Spinal cord (tissue), 9 donors: ENCODE measurements at regions not wholly inside any gene's neighbourhood (a gene's known extent, or its start where the extent isn't known, plus 50 kb on each side); places are given as distances from the start of the nearest gene placed in this dataset.
"Not testable (repeated sequence)": the region's sequence is repeated elsewhere in the genome, so short reads cannot be mapped to it uniquely, and the experiment has no call there.

Experiments
- DNase-seq, 6 donors: peaks; one replicate each; pipeline versions ENCODE4 v3.0.0 to v3.0.0-alpha.2; 2013 to 2015; ENCODE audit warnings: low spot score in 6 of 6, low read depth in 4 of 6
- H3K27ac ChIP-seq: one replicate; pipeline ENCODE4 v1.5.1; 2013; ENCODE audit warnings: low read depth, low read length, control low read depth
- H3K27me3 ChIP-seq: one replicate; pipeline ENCODE4 v1.6.1; 2013; ENCODE audit warnings: low read length; ENCODE audit not compliant: control insufficient read depth, insufficient read depth
- H3K36me3 ChIP-seq: one replicate; pipeline ENCODE4 v1.6.1; 2013; ENCODE audit warnings: low read length; ENCODE audit not compliant: control insufficient read depth, insufficient read depth
- H3K4me1 ChIP-seq: one replicate; pipeline ENCODE4 v1.6.1; 2013; ENCODE audit warnings: low read length; ENCODE audit not compliant: control insufficient read depth, insufficient read depth
- H3K4me3 ChIP-seq: one replicate; pipeline ENCODE4 v1.5.1; 2013; ENCODE audit warnings: low read depth, low read length, control low read depth
- H3K9me3 ChIP-seq: one replicate; pipeline ENCODE4 v1.6.1; 2013; ENCODE audit warnings: low read length; ENCODE audit not compliant: control insufficient read depth, insufficient read depth
- WGBS: methylation state at CpG from one replicate; pipeline ENCODE4 v1.1.5; 2013; ENCODE audit warnings: missing lambda C conversion rate; ENCODE audit not compliant: insufficient coverage; 5-methylcytosine and 5-hydroxymethylcytosine counted together
- donor health status: healthy.

DNA sequence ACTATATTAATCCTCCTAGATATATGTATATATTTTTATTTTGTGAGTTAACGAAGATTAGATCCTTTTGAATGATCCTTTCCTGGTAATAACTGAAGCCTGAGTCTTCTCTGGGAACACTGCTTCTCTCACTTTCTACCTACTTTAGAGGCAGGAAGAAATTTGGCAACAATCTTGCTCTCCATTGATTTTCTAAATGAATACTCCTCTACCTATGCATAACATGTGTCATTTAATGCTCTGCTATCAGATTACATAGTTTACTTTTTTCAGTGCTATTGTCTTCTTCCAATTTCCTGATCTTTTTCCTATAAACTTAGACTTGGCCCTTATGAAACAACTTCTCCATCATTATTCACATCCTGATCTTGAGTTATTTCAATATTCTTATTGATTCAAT is 60.4 kb upstream of the PDHA2 start:
- Histone ChIP-seq H3K9me3 (no peaks in the 10 kb centered on the region), H3K27me3 (no peaks in the 10 kb centered on the region), H3K27ac (no peak overlapping the region), H3K4me1 (no peaks in the 10 kb centered on the region), H3K36me3 (no peaks in the 10 kb centered on the region), H3K4me3 (no peak overlapping the region)
- no peak for DNase-seq
- no CpG with 5 or more reads among the region's 1 CpG for WGBS

DNA sequence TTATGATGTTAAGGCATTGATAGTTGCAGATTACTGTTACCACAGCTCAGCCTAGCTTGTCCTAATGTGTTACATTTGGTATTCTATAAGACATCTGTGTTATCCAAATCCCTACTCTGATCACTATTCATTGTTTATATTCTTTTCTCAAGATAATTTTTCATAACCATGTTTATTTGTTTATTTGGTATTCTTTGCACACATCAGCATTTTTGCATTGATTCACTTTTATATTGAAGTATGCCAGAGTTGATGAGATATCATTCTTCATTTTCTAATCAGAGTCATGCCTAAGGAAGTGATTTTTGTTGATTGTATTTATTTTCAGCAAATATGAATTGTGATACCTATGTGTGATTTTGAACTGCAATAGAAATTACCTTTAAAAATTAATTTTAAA is 61.2 kb upstream of the PDHA2 start:
- Histone ChIP-seq H3K4me3 (no peak overlapping the region), H3K4me1 (no peaks in the 10 kb centered on the region), H3K36me3 (no peaks in the 10 kb centered on the region), H3K27ac (no peak overlapping the region), H3K27me3 (no peaks in the 10 kb centered on the region), H3K9me3 (no peaks in the 10 kb centered on the region)
- no peak for DNase-seq

DNA sequence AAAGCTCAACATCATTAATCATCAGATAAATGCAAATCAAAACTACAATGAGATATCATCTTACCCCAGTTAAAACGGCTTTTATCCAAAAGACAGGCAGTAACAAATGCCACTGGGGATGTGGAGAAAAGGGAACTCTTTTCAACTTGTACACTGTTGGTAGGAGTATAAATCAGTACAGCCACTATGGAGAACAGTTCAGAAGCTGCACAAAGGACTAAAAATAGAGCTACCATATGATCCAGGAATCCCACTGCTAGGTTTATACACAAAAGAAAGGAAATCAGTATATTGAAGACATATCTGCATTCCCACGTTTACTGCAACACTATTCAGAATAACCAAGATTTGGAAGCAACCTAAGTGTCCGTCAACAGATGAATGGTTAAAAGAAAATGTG is 69.3 kb upstream of the PDHA2 start:
- no CpG with 5 or more reads among the region's 3 CpGs for WGBS
- H3K9me3 ChIP-seq, H3K36me3 ChIP-seq, H3K27ac ChIP-seq, H3K4me1 ChIP-seq, H3K27me3 ChIP-seq, H3K4me3 ChIP-seq: not testable (repeated sequence)
- DNase-seq: peak in 1 of 6 donors; percentile 4

DNA sequence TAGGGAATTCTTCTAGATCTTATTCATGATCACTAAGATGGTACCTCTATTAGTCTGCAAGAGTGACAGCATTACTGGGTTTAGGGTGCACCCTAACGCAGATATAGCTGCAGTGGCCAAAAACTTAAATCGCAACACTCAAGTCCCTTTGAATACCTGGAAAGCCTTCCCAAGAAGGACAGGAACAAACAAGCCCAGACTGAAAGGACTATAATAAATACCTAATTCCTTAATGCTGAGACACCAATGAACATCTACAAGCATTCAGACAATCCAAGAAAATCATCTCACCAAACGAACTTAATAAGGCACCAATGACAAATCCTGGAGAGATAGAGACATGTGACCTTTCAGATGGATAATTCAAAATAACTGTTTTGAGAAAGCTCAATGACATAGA is 74.9 kb upstream of the PDHA2 start:
- Histone ChIP-seq H3K9me3 (no peaks in the 10 kb centered on the region), H3K36me3 (no peaks in the 10 kb centered on the region), H3K27ac (no peak overlapping the region), H3K4me3 (no peak overlapping the region), H3K4me1 (no peaks in the 10 kb centered on the region), H3K27me3 (no peaks in the 10 kb centered on the region)
- DNase-seq: no peak
- WGBS: 100% methylated on average over 2 of the region's 3 CpGs

DNA sequence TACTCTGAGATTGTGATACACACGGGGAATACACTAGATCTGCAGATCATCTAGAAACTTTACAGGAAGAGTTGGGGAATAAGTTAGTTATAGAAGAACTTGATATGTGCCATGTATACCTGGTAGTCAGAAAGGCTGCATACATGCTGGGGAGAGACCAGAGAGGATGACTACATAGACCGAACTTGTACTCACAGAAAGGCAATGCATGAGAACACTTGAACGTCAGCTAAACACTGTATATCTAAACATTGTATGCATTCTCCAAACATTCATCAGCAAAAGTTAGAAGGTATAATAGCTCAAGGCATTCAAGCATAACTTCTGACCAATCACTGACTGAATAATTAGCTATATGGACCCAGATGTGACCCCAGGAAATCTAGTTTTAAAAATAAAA is 78.0 kb upstream of the PDHA2 start:
- Histone ChIP-seq H3K9me3 (no peaks in the 10 kb centered on the region), H3K27me3 (no peaks in the 10 kb centered on the region), H3K36me3 (no peaks in the 10 kb centered on the region), H3K4me3 (no peak overlapping the region), H3K27ac (no peak overlapping the region), H3K4me1 (no peaks in the 10 kb centered on the region)
- WGBS: 88% methylated on average over 1 of the region's 3 CpGs
- no peak for DNase-seq

DNA sequence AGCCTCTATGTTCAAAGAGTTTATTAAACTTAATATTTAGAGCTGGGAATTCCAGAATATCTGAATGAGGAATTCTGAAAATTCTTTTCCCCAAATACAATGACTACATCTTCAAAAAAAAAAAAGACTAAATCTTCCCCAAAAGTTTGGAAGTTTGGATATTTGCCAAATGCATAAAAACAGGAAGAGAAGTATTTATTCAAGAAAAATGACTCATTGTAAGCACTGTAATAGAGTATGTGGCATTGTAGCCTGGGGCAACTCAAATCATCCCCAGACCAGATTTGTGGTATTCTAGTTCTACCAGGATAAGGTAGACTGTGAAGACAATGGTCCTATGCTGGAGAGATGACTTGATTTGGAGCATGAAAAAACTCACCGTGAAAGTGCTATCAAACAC is 78.5 kb upstream of the PDHA2 start:
- H3K36me3 ChIP-seq: no peaks in the 10 kb centered on the region
- no peak overlapping the region for H3K27ac ChIP-seq
- no peaks in the 10 kb centered on the region for H3K27me3 ChIP-seq
- no peak overlapping the region for H3K4me3 ChIP-seq
- DNase-seq: no peak
- H3K4me1 ChIP-seq: no peaks in the 10 kb centered on the region
- H3K9me3 ChIP-seq: no peaks in the 10 kb centered on the region
- 100% methylated on average over 1 of the region's 1 CpG for WGBS

DNA sequence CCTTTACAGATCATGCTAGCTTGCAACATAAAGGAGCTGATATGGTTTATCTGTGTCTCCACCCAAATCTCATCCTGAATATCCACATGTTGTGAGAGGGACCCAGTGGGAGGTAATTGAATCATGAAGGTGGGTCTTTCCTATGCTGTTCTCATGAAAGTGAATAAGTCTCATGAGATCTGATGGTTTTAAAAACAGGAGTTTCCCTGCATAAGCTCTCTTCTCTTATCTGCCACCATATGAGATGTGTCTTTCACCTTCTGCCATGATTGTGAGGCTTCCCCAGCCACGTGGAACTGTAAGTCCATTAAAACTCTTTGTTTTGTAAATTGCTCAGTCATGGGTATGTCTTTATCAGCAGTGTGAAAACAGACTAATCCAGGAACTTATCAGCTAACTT is 79.2 kb upstream of the PDHA2 start:
- H3K9me3 ChIP-seq, DNase-seq, H3K27me3 ChIP-seq, H3K36me3 ChIP-seq, H3K27ac ChIP-seq, H3K4me3 ChIP-seq, H3K4me1 ChIP-seq: not testable (repeated sequence)
- no CpG with 5 or more reads among the region's 1 CpG for WGBS

DNA sequence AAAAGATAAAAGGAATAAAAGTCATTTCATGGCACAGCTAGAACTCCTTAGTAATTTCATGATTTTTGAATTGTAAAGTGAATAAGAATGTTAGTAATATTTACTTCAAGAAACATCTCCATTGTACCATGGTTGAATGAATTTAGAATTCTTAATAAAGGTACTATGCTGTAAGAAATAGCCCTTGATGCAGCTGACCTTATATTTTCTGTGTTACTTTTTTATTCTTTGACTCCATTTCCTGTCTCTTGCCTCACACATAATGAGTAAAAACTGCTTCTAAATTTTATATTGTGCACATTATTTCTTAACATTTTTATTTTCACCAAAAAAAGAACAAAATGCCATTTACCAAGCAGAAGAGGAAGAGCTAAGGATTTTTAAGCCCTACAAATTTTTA is 81.9 kb upstream of the PDHA2 start:
- Histone ChIP-seq H3K27me3 (no peaks in the 10 kb centered on the region), H3K36me3 (no peaks in the 10 kb centered on the region), H3K4me1 (no peaks in the 10 kb centered on the region), H3K9me3 (no peaks in the 10 kb centered on the region), H3K27ac (no peak overlapping the region), H3K4me3 (no peak overlapping the region)
- DNase-seq: no peak

DNA sequence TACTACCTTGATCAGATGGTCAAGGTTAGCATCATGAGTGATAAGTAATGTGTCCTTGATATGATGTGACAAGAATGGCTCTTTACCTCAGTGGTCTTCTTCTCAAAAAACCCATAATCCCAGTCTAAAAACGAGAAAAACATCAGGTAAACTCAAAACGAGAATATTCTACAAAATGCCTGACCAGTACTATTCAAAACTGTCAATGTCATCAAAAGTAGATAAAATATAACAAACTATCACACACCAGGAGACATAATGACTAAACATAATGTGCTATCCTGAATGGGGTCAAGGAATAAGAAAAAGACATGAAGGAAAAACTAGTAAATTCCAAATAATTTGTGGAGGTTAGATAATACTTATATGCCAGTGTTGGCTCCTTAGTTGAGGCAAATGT is 85.2 kb upstream of the PDHA2 start:
- Histone ChIP-seq H3K27ac (no peak overlapping the region), H3K36me3 (no peaks in the 10 kb centered on the region), H3K27me3 (no peaks in the 10 kb centered on the region), H3K4me1 (no peaks in the 10 kb centered on the region), H3K9me3 (no peaks in the 10 kb centered on the region), H3K4me3 (no peak overlapping the region)
- DNase-seq: no peak
- no CpG with 5 or more reads among the region's 2 CpGs for WGBS

DNA sequence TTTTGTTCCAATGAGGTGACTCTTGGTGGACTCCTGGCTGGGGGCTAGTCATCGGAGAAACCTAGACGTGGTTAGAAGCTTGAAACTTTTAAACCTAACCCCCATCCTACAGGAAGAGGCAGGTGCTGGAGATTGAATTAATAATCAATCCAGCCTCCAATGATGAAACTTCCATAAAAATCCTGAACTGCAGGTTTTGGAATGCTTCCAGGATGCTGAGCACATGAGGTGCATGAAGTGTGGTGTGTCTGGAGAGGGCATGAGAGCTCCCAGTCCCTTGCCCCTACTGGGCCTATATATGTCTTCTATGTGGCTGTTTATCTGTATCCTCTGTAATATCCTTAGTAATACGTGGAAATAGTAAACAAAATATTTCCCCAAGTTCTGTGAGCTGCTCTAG is 90.7 kb upstream of the PDHA2 start:
- H3K4me1 ChIP-seq: no peaks in the 10 kb centered on the region
- no peaks in the 10 kb centered on the region for H3K27me3 ChIP-seq
- no peak for DNase-seq
- no peak overlapping the region for H3K27ac ChIP-seq
- H3K36me3 ChIP-seq: no peaks in the 10 kb centered on the region
- WGBS: no CpG with 5 or more reads among the region's 3 CpGs
- H3K4me3 ChIP-seq: no peak overlapping the region
- no peaks in the 10 kb centered on the region for H3K9me3 ChIP-seq

DNA sequence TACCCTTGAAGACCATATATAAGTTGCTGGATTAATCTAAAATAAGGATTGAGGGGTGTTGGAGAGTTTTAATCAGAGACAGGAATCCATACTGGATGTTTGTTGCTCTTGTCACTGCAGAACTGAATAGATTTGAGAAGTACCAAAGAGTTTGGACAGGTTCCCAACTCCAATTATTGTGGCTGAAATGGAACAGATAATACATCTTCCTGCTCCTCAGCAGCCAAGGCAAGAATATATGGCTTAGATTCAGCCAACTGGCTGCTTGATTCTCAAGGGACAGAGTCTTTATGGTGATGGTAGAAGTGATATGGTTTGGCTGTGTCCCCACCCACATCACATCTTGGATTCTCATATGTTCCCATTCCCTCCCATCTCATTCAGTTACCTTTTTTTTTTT is 97.0 kb upstream of the PDHA2 start:
- DNase-seq: peak in 3 of 6 donors; percentile 8 to 29 (median 19)
- Histone ChIP-seq H3K4me3 (no peak overlapping the region), H3K36me3 (no peaks in the 10 kb centered on the region), H3K4me1 (no peaks in the 10 kb centered on the region), H3K27ac (no peak overlapping the region), H3K27me3 (no peaks in the 10 kb centered on the region), H3K9me3 (no peaks in the 10 kb centered on the region)
